Sigmoid colon (tissue), 6 donors: ENCODE measurements at regions not wholly inside any gene's neighbourhood (a gene's known extent, or its start where the extent isn't known, plus 50 kb on each side); places are given as distances from the start of the nearest gene placed in this dataset.

ENCODE experiments used
- DNase-seq: peaks from one replicate; pipeline ENCODE4 v3.0.0-alpha.2; 2019
- H3K27ac ChIP-seq, 4 donors: fragments of 200-600 bp; sonication (generic); one replicate each; pipeline ENCODE4 v1.5.1; 2016 to 2019; ENCODE audit warnings: mild to moderate bottlenecking in 1 of 4
- H3K27me3 ChIP-seq, 3 donors: fragments of 200-600 bp; sonication (generic); one replicate each; pipeline ENCODE4 v1.5.1; 2019; ENCODE audit warnings: mild to moderate bottlenecking in 1 of 3
- H3K36me3 ChIP-seq, 4 donors: fragments of 200-600 bp; sonication (generic); one replicate each; pipeline ENCODE4 v1.5.1; 2016 to 2019
- H3K4me1 ChIP-seq, 4 donors: fragments of 200-600 bp; sonication (generic); one replicate each; pipeline ENCODE4 v1.5.1; 2017 to 2019
- H3K4me3 ChIP-seq, 4 donors: fragments of 200-600 bp; sonication (generic); one replicate each; pipeline ENCODE4 v1.5.1; 2017 to 2019; ENCODE audit warnings: mild to moderate bottlenecking in 2 of 4, moderate library complexity in 1 of 4
- H3K9me3 ChIP-seq, 4 donors: fragments of 200-600 bp in 3 of 4; sonication (generic) in 3 of 4; one replicate each; pipeline versions ENCODE4 v1.5.1 to v1.6.1; 2013 to 2019
- CTCF ChIP-seq, 4 experiments: fragments of 450-650 bp in 3 of 4; fragments of 200-600 bp in 1 of 4; IDR thresholded peaks; one replicate each; pipeline ENCODE4 v1.5.1; 2016 to 2019; ENCODE audit warnings: antibody characterized with exemption in 4 of 4, mild to moderate bottlenecking in 3 of 4, moderate library complexity in 2 of 4
- EP300 ChIP-seq, 4 donors: sonication (generic); formaldehyde crosslinking; IDR thresholded peaks; one replicate each; pipeline ENCODE4 v1.6.1; 2017; ENCODE audit warnings: antibody characterized with exemption in 4 of 4
- POLR2A ChIP-seq, 2 donors: fragments of 450-650 bp; IDR thresholded peaks; one replicate each; pipeline ENCODE4 v1.6.1; 2016; ENCODE audit warnings: antibody characterized with exemption in 2 of 2, mild to moderate bottlenecking in 2 of 2, moderate library complexity in 2 of 2
- POLR2AphosphoS5 ChIP-seq, 4 donors: sonication (generic); formaldehyde crosslinking; IDR thresholded peaks; one replicate each; pipeline ENCODE4 v1.6.1; 2017; ENCODE audit warnings: antibody characterized with exemption in 4 of 4
- WGBS, 2 donors: extraction: QIAGEN DNeasy Blood & Tissue Kit; methylation state at CpG; one replicate each; pipeline ENCODE4 v1.1.7; 2013; 5-methylcytosine and 5-hydroxymethylcytosine counted together
- intact Hi-C: fragments of 100-400 bp; cut with DNase I; formaldehyde crosslinking; loops from one replicate; pipeline ENCODE4 v1.15.1; 2023
- donor health status: healthy with polysubstance abuse.
- donor health status: healthy.

GRCh38 chr13:29993196-29993595 is 142.8 kb upstream of the UBL3 start:
- Histone ChIP-seq H3K9me3 (no peaks in the 10 kb centered on the region), H3K4me1 (no peaks in the 10 kb centered on the region), H3K27ac (no peak overlapping the region), H3K4me3 (no peak overlapping the region), H3K27me3 (no peaks in the 10 kb centered on the region), H3K36me3 (no peaks in the 10 kb centered on the region)
- no peak for TF ChIP-seq POLR2AphosphoS5 (IDR thresholded peaks at IDR 0.05)
- no peak for TF ChIP-seq CTCF (IDR thresholded peaks at IDR 0.05)
- no peak for TF ChIP-seq POLR2A (IDR thresholded peaks at IDR 0.05)
- no peak for TF ChIP-seq EP300 (IDR thresholded peaks at IDR 0.05)
- WGBS, 2 donors = 94 to 95% methylated on average over 4 of the region's 4 CpGs
- DNase-seq = no peak
- intact Hi-C loops = no loop called here

- Histone ChIP-seq H3K9me3 (peaks cover 0 to 2% (median 0%) of the 10 kb centered on the region in 4 donors), H3K27ac (no peak overlapping the region), H3K4me1 (no peaks in the 10 kb centered on the region), H3K4me3 (no peak overlapping the region), H3K27me3 (no peaks in the 10 kb centered on the region), H3K36me3 (no peaks in the 10 kb centered on the region)
- DNase-seq = no peak
- 84 to 91% methylated on average over 6 of the region's 6 CpGs for WGBS, 2 donors
- TF ChIP-seq POLR2AphosphoS5 (IDR thresholded peaks at IDR 0.05) (no peak), POLR2A (IDR thresholded peaks at IDR 0.05) (no peak), EP300 (IDR thresholded peaks at IDR 0.05) (no peak), CTCF (IDR thresholded peaks at IDR 0.05) (no peak)
- intact Hi-C loops = no loop called here
These were observed 140.9 kb upstream of the UBL3 start for GRCh38 chr13:29991343-29991742.

- intact Hi-C loops = no loop called here
- TF ChIP-seq CTCF (IDR thresholded peaks at IDR 0.05) (no peak), POLR2A (IDR thresholded peaks at IDR 0.05) (no peak), POLR2AphosphoS5 (IDR thresholded peaks at IDR 0.05) (no peak), EP300 (IDR thresholded peaks at IDR 0.05) (no peak)
These were observed 136.9 kb upstream of the UBL3 start for GRCh38 chr13:29987340-29987739.

GRCh38 chr13:29980339-29980738 is 129.9 kb upstream of the UBL3 start:
- no peak overlapping the region for H3K4me3 ChIP-seq
- no peak overlapping the region for H3K27ac ChIP-seq
- intact Hi-C loops = no loop called here
- no peak for DNase-seq
- WGBS, 2 donors = 77 to 81% methylated on average over 2 of the region's 2 CpGs
- TF ChIP-seq EP300 (IDR thresholded peaks at IDR 0.05) = no peak
- no peak for TF ChIP-seq POLR2AphosphoS5 (IDR thresholded peaks at IDR 0.05)
- TF ChIP-seq CTCF (IDR thresholded peaks at IDR 0.05) = no peak
- TF ChIP-seq POLR2A (IDR thresholded peaks at IDR 0.05) = no peak
- no peaks in the 10 kb centered on the region for H3K27me3 ChIP-seq
- no peaks in the 10 kb centered on the region for H3K36me3 ChIP-seq
- no peaks in the 10 kb centered on the region for H3K4me1 ChIP-seq
- no peaks in the 10 kb centered on the region for H3K9me3 ChIP-seq

More at GRCh38 chr13:29987340-29987739, 136.9 kb upstream of the UBL3 start:
- Histone ChIP-seq H3K4me3 (no peak overlapping the region), H3K36me3 (no peaks in the 10 kb centered on the region), H3K9me3 (peaks cover 0 to 2% (median 0%) of the 10 kb centered on the region in 4 donors), H3K27me3 (no peaks in the 10 kb centered on the region), H3K27ac (no peak overlapping the region), H3K4me1 (no peaks in the 10 kb centered on the region)
- no peak for DNase-seq

GRCh38 chr13:29978211-29978610 is 127.8 kb upstream of the UBL3 start:
- Histone ChIP-seq H3K27ac (no peak overlapping the region), H3K4me1 (no peaks in the 10 kb centered on the region), H3K36me3 (no peaks in the 10 kb centered on the region), H3K4me3 (no peak overlapping the region), H3K9me3 (no peaks in the 10 kb centered on the region), H3K27me3 (no peaks in the 10 kb centered on the region)
- WGBS, 2 donors = 94 to 95% methylated on average over 2 of the region's 2 CpGs
- intact Hi-C loops = no loop called here
- no peak for DNase-seq
- no peak for TF ChIP-seq POLR2AphosphoS5 (IDR thresholded peaks at IDR 0.05)
- TF ChIP-seq POLR2A (IDR thresholded peaks at IDR 0.05) = no peak
- TF ChIP-seq CTCF (IDR thresholded peaks at IDR 0.05) = no peak
- TF ChIP-seq EP300 (IDR thresholded peaks at IDR 0.05) = no peak
